Myocyte (in vitro differentiated cells): ENCODE measurements at regions not wholly inside any gene's neighbourhood (a gene's known extent, or its start where the extent isn't known, plus 50 kb on each side); places are given as distances from the start of the nearest gene placed in this dataset.
"Not testable (repeated sequence)": the region's sequence is repeated elsewhere in the genome, so short reads cannot be mapped to it uniquely, and the experiment has no call there.

Source experiments
- DNase-seq: peaks from one replicate; pipeline ENCODE4 v3.0.0-alpha.2; 2012; ENCODE audit warnings: low read depth

DNA sequence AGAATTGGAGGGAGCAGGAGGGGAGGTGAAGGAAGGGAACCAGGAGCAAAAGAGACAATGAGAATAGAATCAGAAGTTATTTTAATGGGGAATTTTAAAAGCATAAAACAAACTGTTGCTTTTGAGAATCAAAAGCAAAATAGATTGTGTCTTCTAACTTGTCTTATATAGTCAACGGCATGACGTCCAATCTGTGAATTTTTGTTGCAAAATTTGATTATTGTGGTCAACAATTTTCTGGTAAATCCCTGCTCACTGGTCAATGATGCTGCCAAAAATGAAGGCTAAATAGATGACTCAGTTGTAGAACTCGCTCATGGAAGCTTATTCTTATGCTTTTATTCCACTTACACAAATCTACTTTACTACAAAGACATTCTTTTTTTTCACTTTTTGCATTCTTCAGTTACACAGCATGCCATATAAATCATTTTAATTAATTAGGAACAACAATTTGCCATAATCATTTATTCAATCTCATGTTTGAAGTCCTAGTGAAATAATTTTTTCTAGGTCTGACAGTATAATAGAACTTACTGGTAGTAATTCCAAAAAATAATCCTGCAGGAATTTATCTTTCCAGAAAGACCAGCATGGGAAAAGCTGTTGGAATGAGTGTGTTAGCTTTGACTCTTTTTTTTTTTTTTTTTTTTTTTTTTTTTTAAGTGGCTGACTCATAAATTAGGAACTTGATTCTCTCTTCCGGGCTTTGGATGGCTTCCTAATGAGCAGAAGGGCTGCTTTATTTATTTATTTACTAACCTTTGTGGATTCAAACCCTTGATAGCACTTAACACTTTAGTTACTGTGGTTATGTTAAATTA is 256.9 kb downstream of the SPRY2 start:
- DNase-seq = peak; percentile 75

DNA sequence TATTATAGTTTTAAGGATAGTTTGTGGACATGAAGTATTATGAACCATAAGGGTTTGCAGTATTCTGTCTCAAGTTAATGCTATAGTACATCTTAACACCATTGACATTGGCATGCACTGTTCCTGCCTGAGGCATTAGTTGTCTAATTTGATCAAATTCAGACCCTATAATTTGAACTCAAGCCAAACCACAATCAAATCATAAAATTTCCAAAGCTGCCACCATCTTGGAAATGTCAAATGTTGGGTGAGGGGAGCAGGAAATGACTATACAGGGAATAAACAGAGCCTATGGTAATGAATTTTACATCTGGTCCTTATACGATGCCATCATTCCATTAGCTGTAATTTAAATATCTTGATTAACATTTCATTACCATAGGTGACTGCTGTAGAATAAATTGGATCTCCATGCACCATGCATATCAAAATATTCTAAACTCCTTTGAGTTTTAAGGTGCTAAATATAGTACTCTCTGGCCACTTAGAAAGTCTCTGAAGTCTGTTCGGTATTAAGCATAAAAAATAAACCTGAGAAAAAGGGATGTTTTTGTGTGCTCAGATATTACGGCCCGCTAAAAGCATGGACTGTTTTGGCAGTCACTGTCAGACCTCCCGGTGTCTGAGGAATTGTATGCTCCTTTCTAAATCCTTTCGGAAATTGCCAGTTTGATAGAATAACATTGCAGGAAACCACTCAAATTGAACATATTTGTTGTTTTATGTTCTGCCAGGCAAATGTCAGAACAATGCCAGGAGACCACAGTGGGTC is 257.7 kb downstream of the SPRY2 start:
- DNase-seq = peak; percentile 35

- DNase-seq = peak; percentile 6
Measured at GRCh38 chr13:80082396-80083080, 258.4 kb downstream of the SPRY2 start.

DNA sequence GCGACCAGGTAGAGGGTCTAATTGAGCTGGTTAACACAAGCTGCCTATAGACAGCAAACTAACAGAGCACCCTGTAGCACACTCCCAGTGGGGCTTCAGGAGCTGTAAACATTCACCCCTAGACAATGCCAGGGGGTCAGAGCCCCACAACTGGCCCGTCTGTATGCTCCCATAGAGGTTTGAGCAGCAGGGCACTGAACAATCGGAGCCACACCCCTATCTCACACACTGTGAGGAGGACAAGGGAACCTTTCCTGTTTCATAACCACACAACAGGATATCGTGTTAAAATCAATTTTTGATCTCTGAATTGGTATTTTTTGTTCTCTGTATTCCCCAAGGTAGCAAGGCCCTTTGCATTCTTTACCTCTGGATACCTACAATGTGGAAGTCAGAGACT is 266.1 kb downstream of the SPRY2 start:
- no peak for DNase-seq

DNA sequence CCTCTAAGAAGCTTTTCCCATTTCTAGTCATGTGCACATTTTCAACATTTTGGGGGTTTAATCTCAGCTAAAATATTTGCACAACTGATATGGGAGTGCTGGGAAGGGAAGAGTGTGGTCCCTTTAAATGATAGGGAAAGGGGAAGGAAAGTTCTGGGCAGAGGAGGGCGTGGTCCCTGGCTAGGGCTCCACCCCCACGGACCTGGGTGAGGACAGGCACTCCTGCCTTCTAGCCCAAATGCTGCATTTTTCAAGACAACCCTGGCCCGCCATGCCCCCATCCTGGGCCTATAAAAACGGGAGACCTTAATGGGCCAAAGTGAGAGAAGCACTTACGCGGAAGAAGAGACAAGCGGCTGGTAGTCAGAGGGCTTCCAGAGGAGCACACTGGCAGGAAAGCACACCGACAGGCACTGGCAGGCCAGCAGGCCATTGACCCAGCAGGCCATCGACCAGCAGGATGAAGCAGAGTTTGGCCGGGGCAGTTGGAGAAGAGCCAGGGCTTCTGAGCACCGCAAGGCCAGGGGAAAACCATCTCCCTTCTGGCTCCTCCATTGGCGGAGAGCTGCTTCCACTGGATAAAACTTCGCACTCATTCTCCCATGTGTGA is 266.7 kb downstream of the SPRY2 start:
- DNase-seq = no peak

DNA sequence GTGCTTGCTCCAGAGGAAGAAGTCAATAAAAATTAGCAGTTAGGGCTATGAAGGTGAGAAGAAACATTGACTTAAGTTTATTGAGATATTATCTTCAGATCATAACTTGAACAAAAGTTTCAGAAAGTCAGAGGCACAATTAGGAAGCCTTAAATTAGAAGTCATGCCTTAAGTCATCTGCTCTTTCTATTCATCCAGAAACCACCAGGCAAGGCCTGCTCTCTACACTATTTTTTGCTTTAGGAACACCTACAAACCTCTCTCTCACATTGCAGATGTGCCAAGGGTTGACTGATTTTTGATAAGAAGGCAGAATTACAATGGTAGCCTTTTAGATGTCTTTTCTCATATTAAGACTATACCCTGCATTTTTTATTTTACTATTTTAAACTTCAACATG is 268.7 kb downstream of the SPRY2 start:
- no peak for DNase-seq

DNA sequence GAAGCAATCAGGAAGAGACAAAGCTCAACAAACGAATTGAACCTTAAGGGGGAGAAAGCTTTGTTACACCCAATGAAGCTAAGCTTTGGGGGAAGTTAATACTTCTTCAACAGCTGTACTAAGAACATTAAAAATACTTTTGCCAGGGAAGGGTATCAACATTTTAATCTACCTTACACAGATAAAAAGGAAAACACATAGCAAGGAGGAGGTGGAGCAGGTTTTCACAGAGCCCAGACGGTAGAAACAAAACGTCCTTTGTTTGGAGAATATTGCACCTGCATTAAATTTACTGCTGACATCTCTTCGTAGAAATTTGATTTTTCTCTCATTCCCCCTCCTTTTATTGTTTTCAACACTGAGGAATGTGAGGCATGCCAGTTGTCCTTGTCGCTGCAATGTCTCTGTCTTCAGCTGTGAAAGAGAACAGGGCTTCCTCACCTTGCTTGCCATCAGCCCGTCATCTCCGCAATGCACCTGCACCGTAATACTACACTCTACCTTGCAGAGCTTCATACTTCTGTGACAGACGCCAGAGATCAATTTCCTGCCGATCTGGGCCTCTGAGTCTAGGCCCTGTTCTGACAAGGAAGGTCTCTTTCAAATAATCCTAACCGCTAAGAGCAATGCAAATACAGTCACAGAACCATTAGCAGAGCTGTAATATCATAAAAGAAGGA is 270.8 kb downstream of the SPRY2 start:
- no peak for DNase-seq

- DNase-seq = no peak
Measured at GRCh38 chr13:80069374-80069773, 271.6 kb downstream of the SPRY2 start.

DNA sequence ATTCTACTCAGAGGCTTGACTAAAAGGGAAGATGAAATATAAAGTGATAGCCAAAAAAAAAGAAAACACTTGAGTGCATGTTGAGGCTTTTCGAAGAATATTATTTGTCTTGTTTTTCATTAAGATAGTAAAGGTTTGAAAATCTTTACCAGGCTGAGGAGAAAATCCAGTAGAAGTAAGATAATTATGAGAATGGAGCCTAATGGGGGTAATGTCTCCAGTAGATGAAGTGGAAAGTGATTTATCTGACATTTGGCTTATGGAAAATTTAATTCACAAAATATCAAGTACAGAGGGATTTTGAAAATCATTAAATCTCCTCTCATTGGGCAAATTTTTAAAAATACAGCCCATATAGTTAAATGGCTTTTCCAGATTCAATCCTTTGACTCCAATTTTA is 274.9 kb downstream of the SPRY2 start:
- no peak for DNase-seq

DNA sequence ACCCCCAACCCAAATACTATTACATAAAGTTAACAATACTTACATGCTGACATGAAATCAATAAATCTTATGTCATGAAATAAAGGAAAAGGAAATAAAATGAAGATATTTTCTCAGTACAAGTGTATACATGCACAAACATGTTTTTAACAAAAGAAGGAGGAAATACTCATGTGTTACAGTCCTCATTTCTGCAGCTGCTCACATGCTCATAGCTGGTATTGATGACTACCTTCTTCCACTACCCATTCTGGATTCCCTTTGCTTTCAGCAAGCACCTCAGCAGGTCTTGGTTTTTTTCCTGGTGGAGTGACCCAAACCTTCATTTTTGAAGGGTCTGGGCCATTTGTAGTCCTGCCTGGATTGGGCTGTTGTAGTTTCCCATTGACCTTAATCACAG is 278.5 kb downstream of the SPRY2 start:
- not testable (repeated sequence) for DNase-seq

DNA sequence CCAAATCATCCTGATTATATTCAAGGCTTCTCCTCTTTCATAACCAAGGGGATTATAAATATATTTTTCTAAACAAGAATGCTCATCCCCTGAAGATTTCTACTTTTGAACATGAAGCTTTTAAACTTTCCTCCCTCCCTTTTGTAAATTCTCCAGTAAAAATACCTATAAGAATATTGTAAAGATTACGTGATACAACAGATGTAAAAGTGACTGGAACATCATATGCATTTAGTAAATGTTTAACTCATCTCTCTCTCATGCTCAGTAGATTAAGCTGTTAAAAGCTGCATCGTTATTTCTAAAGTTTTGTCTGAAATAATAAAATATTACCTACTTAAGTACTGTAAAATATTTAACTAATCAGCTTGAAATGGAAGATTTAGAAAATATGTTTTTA is 281.1 kb downstream of the SPRY2 start:
- no peak for DNase-seq

GRCh38 chr13:80058626-80059025 is 282.3 kb downstream of the SPRY2 start:
- DNase-seq = no peak

- no peak for DNase-seq
Measured at GRCh38 chr13:80055847-80056246, 285.1 kb downstream of the SPRY2 start.

DNA sequence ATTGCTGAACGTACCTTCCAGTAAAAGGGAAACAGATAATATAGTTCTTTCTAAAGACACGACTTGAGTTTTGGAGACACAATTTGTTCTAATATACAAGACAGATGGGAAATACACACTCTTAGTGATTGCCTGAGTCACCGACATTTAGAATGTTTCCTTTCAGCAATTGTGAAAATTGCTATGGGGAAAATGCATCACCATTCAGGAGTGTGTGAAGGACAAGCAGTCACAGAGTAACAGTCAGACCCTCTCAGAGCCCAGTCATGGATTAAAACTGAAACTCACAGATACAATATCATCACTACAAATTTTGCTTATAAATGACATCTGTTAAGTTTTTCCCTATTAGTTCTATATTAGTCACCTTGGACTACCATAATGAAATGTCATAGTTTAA is 286.1 kb downstream of the SPRY2 start:
- DNase-seq = no peak

- no peak for DNase-seq
Measured at GRCh38 chr13:80052286-80052685, 288.6 kb downstream of the SPRY2 start.

- peak; percentile 47 for DNase-seq
Measured at GRCh38 chr13:80050252-80050651, 290.7 kb downstream of the SPRY2 start.

DNA sequence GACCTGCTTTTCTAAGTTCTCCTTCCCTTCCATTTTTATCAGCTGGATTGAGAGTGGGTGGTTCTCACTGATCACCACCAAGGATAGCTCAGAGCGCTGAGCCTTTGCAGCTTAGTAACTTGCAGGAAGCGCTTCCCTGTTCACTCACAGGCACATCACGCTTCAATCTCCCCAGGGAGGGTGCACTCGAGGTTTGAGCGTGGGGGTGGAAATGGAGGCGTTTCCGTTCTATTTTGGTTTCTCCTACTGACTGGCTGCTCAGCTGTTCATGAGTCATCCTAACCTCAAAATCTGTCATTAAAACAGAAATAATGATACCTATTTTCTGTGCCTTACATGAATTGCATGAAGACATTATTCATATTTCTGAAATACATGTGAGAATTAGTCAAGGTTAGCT is 292.1 kb downstream of the SPRY2 start:
- DNase-seq = peak; percentile 99

- no peak for DNase-seq
Measured at GRCh38 chr13:80048030-80048429, 292.9 kb downstream of the SPRY2 start.

DNA sequence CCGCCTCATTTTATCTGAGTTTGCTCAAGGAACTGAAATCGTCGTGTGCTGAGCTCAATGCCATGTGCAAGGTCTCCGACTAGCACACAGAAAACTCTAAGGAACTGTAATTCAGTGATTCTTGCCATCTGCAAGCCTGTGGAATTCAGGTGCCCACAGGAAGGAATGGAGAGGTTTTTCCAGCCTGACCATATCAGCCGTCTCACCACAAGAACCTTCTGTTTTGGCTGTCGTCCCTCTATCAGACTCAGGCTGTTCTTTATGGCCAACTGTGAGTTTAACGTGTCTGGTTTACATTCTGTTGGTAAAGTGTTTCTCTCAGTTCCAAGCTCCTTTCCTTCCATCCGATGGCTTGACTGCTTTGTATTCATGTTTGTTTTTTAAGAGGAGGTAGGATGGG is 293.5 kb downstream of the SPRY2 start:
- DNase-seq = peak; percentile 62

DNA sequence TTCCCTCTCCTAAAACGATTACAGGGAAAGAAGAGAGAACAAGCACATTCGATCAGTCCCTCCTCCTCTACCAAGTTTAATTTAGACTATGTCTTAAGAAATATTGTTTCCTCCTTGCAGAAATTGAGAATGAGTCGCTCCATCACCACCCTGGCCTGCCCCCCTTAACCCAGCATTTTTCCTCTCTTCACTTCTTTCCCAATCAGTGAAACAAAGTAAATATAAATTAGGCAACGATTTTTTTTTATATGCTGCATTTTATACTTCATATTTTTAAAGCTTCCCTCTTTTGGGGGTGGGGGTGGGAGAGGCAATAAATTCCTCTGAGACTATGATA is 300.0 kb downstream of the SPRY2 start:
- DNase-seq = no peak
